Stimulated activated CD4-positive, alpha-beta T cell treated with anti-CD3 and anti-CD28 coated beads, Interleukin-2, amount 100 ng/mL, for 24 hours (primary cell): ENCODE measurements at regions not wholly inside any gene's neighbourhood (a gene's known extent, or its start where the extent isn't known, plus 50 kb on each side); places are given as distances from the start of the nearest gene placed in this dataset.
"Not testable (repeated sequence)": the region's sequence is repeated elsewhere in the genome, so short reads cannot be mapped to it uniquely, and the experiment has no call there.

Source experiments
- DNase-seq, 2 donors: peaks; one replicate each; pipeline ENCODE4 v3.0.0-alpha.2; 2020

DNA sequence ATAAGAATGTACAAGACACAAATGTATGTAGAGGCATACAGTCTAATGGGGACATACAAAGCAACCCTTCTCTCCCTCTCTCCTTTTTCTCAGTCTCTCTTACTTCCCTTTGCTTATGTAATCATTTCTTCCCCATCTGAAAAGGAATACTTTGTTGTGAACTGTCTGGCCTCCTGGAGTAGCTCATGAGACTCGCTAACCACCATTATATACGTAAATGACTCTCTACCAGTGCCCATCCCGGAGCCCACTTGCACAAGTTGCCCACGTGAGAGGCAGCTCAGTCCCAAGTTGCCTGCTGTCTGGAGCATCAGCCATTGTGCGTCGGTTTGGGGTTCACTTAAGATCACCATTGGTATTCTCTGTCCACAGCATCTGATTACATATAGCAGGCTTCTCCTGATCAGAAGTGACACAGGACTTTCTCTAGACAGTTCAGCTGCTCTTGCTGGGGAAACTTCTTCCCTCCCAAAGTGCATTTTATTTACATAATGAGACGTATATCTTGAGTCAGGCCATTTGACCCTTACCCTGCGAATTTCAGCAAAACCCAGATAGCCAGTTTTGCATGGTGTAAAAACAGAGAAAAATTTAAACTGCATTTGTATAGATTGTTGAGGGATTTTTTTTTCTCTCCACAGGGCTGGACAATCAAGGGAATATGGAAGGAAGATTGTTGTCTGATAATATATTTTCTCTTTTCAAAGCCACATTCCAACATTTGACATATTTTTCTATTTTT, 220.7 kb upstream of the EGLN3 start:
- DNase-seq: no peak

DNA sequence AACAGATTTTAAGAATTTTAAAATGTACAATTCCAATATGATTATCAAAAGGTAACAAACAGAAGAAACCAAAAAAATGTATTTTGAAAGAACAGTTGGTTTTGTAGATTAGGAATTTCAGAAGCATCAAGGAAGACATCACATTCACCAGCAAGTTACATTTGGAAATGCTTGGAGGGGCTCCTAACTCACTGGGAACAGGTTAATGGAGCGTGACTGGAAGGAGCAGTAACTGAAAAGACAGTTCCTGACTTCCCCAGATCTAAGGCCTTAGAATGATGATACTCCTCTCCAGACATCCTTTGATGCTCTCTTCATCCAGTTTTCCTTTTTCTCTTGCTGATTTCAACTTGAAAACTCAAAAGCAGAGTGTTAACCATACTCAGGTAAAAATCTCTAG, 220.0 kb upstream of the EGLN3 start:
- DNase-seq: no peak

DNA sequence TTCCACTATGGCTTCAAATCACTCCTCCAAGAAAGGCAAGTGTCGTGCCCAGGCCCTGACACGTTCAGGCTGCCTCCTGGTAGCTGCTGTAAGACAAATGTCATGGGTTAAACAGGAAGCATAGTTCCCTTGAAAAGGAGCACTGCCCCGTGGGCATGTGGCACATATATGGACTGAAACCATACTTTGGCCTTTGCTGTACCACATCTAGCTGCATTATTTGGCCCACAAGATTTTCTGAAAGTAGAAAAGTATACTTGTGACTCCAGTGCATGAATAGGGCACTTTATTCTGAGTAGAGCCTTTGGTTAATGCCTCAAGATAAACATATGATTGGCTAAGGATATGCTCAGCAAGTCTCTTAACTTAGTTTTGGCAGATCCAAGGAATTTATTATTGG, 218.7 kb upstream of the EGLN3 start:
- no peak for DNase-seq

GRCh38 chr14:34168656-34169055, 217.8 kb upstream of the EGLN3 start:
- no peak for DNase-seq

GRCh38 chr14:34165847-34166350, 215.0 kb upstream of the EGLN3 start:
- DNase-seq: no peak

- DNase-seq: no peak
These were observed 213.4 kb upstream of the EGLN3 start for GRCh38 chr14:34164162-34164864.

DNA sequence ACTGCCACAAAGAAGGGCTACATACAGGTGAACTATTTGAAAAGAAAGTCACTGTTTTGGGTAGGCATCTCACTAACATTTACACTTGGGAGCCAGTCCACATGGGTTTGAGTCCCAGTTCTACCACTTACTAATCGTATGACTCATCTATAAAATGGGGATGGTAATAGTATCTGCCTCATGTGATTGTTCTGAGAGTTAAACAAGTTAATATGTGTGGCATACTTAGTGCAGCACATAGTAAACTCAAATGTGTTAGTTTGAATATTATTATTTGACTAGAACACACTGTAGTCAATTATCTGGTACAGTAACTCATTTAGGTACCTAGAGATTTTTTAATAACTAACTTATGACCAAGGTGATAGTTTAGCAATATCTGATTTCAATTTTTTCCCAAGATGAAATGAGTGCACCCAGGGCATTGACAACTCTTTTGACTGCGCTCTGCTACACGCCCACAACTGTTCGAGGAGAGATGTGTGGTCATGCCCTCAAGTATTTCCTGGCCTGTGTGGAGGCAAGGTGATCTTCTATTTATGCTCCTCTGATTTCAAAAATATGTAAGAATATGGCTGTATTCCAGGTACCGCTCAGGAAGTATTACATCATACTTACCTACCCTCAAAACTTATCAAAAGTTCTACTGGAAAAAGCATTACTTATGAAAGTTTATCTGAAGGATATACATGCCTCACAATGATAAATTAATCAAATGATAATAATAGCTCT, 210.6 kb upstream of the EGLN3 start:
- DNase-seq: no peak

DNA sequence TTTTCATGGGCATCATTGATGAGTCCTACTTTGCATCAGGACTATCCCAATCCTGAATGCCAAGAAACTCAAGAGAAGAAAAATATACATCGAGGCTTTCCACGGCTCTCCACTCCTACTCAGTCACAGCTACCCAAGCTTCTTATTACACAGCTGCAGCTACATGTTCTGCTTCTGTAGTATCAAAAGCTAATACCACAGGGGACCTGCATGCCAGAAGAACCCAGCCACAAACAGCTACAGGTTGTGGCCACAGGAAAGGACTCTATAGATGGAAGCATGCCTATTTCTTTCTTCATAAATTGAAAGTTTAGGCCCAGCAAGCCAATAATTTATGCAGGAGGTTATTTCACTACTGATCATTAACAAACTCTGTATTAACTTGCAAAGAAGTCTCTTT, 209.7 kb upstream of the EGLN3 start:
- no peak for DNase-seq

DNA sequence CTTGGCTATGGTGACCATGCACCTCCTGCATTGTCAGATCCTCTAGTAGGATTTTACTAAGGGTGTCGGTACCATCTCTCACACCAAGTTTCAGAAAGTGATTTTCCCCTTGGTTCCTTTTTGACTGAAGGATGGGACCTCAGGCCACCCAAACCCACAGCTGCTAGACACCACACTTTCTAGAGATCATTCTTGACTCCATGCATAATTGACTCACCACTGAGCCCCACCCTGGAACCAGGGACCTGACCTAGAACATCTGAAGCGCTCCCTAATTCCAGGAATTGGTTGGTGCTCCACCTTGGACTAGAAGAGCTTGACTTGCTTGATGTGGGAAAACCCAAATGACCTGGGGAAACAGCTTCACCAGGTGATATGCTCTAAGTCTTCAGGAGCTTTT, 206.8 kb upstream of the EGLN3 start:
- DNase-seq: no peak

DNA sequence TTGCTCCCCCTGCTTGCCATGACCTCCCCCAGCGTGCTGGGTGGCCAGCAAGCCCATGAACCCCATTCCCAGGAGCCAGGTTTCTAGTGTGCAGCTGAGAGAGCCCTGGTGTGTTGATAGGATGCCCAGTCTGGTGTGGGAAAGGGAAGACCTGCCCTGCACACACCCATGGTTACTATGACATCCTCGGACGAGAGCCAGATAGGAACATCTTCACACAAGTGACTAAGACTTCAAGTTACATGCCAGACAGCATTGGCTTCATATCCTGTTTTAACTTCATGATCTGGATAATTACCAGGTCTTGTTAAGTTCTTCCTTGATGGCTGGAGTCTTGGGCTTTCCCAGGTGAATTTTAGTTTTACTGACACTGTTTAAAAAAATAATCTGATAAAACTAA, 196.6 kb upstream of the EGLN3 start:
- DNase-seq: no peak

- DNase-seq: not testable (repeated sequence)
These were observed 189.3 kb upstream of the EGLN3 start for GRCh38 chr14:34140127-34140526.

GRCh38 chr14:34139160-34140121, 188.6 kb upstream of the EGLN3 start:
- DNase-seq: not testable (repeated sequence)

DNA sequence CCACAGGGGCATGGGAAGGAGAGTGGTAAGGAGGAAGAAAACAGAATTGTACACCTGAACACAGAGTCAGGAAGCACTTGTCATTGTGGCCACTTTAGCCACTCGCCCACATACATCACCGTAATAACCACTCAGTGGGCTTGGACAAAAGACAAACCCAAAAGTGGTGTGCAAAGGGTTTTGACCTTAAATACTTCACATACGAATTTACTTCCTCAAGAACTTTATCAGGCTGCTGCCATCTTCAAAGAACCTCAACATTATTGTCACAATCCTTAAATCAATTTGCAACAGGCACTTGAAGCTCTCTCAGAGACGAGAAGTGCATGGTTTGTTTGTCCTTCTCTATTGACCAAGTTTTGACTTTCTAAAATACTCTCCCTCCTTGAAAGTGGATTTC, 187.3 kb upstream of the EGLN3 start:
- no peak for DNase-seq

DNA sequence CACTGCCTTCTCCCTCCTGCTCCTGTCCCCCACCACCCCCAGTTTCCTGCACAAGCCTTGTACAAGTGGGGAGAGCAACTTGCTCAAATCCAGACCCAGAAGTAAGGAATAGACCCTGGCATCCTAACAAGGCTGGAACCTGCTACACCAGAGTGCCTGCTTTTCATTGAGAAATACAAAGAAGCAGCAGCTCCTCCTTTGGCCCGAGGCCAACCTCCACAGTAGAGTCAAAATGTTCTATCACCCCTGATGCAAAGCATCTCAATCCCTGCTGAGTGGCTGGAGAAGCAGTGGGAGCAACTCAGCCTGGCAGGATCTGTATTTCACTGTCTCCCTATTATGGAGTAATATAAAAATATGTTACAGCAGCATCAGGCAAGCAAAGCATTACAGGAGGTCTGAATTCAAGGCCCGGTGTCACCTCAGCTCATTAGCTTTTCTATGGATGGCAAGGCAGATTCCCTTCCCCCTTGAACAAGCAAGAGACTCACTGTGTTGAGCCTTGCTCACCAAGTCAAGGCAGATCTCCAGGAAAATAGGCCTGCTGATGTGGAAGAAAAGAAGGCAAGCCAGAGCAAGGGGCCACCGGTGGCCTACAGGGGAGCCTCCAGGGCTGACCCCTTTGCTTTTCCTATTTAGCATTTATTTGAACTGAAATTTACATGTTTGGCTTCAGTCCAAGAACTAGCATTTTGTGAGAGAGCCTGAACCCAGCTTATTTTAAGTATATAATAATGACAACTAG, 186.3 kb upstream of the EGLN3 start:
- DNase-seq: no peak

DNA sequence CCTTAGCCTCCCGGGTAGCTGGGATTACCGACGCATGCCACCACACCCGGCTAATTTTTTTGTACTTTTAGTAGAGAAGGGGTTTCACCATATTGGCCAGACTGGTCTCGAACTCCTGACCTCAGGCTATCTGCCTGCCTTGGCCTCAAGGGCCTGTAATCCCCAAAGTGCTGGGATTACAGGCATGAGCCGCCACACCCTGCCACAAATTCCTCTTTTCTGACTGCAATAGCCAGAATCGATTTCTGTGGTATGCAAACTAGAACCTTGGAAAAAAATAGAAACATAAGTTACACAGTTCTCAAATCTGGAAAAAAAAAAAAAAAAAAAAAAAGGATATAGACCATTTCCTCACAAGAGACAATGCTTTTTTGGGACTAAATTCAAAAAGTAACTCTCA, 184.6 kb upstream of the EGLN3 start:
- DNase-seq: no peak

- no peak for DNase-seq
These were observed 183.6 kb upstream of the EGLN3 start for GRCh38 chr14:34134484-34134883.

DNA sequence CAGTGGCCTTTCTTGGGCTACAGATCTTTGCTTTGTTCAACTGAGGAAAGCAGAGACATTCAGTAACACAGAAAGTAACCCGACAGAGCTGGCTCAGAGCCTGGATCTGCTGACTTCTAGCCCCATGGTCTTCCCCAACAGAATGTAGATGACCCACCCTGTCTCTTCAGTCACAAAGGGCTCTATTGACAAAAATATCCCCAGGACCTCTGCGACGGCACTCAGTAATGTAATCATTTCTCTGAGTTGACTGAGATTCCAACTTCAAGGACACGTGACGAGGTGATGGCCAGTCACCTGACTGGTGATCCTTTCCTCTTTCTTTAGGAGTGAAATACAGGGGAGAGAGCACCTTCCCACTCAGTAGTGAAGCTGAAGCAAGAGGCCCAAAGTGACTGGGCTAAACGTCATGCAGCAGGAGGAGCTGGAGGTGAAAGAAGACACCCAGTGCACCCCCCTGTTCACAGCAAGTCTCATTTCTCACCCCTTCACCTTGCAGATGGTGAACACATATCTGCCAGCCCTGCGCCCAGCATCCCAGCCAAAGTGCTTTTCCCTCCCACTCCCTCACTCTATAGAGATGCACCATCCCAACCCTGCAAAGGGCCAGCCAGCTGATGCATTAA, 179.2 kb upstream of the EGLN3 start:
- DNase-seq: no peak

DNA sequence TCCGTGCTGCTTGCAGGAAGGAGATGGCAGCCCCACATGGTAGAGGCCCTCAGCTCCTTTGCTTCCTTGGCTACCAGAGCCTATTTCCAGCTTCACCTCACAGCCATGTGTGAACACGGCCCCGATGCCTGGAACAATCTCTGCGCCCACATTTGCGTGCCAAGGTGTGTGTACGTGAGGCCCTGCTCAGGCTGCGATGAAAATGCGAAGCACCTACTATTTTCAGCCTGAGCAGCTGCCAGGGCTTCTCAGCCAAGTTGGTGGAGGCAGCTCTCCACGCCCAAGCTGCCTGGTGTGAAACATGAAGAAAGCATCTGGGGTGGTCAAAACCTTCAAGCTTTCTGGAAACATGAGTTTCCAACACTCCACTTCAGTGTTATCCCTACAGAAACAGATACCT, 177.8 kb upstream of the EGLN3 start:
- DNase-seq: no peak

GRCh38 chr14:34126586-34126985, 175.7 kb upstream of the EGLN3 start:
- no peak for DNase-seq

DNA sequence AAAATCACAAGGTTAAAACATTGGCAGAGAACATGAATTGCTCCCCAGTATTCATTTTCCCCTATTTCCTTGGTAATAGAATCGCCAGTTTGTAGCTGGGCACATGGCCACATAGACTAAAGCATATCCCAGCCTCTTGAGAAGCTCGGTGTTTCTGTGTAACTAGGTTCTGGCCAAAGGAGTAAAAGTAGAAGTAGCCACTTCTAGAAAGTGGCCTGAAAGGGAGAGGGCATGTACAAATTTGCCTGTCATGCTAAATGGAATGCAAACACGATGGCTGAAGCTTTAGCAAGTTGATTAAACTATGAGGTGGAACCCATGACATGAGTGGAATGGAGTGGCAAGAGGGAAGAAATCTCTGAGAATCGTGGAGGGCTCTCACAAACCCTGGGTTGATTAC, 173.7 kb upstream of the EGLN3 start:
- no peak for DNase-seq

DNA sequence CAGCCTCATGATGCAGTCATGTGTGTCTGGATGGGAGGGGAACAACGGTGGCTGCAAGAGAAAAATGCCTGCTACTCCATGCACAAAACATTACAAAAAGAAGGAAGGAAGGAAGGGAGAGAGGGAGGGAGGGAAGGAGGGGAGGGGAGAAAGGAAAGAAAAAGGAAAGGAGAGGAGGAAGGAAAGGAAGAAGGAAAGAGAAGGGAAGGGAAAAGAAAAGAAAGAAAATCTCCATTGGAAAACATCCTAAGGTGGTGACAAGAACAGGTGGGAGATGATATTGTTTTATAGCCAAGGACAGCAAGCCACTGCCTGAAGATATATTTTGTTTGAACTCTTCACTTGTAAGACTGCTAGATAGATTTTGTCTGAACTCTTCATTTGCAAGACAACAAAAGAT, 171.8 kb upstream of the EGLN3 start:
- DNase-seq: no peak
